WTC11 (cell line): ENCODE measurements at regions not wholly inside any gene's neighbourhood (a gene's known extent, or its start where the extent isn't known, plus 50 kb on each side); places are given as distances from the start of the nearest gene placed in this dataset.

ENCODE experiments used
- ATAC-seq: fragments of 200-7000 bp; cut with Tn5 transposase; 2 replicates; pipeline ENCODE4 v1.10.0; 2021; ENCODE audit warnings: mild to moderate bottlenecking, moderate library complexity
- CTCF ChIA-PET: fragments of 300-600 bp; sonication (Branson Sonifier 250); formaldehyde crosslinking; loops from one replicate; lab custom pipeline; 2021; ENCODE audit warnings: antibody characterized with exemption; lab: Charles Lee
- POLR2A ChIA-PET: fragments of 350-600 bp; sonication (Branson Sonifier 250); formaldehyde crosslinking; loops from one replicate; lab custom pipeline; 2021; ENCODE audit warnings: antibody characterized with exemption; lab: Charles Lee
- DNase-seq: peaks from one replicate; pipeline ENCODE4 v3.0.0; 2021; ENCODE audit warnings: low spot score
- H3K27ac Mint-ChIP-seq: 2 replicates; pipeline ENCODE4 v1.8.0; 2021; ENCODE audit warnings: mixed read lengths
- H3K27me3 Mint-ChIP-seq: 2 replicates; pipeline ENCODE4 v1.8.0; 2021; ENCODE audit warnings: low read depth, mild to moderate bottlenecking, moderate library complexity, mixed read lengths
- H3K36me3 Mint-ChIP-seq: 2 replicates; pipeline ENCODE4 v1.8.0; 2021; ENCODE audit warnings: mixed read lengths
- H3K4me1 Mint-ChIP-seq: 2 replicates; pipeline ENCODE4 v1.8.0; 2022; ENCODE audit warnings: mixed read lengths
- H3K4me3 Mint-ChIP-seq: 2 replicates; pipeline ENCODE4 v1.8.0; 2021; ENCODE audit warnings: mild to moderate bottlenecking, moderate library complexity, mixed read lengths
- H3K9me3 Mint-ChIP-seq: 2 replicates; pipeline ENCODE4 v1.8.0; 2021; ENCODE audit warnings: mixed read lengths
- AR ChIP-seq: fragments of 250-450 bp; sonication (Bioruptor Pico); IDR thresholded peaks from 2 replicates; pipeline ENCODE4 v1.9.0; 2021; ENCODE audit warnings: mild to moderate bottlenecking
- ATF6 ChIP-seq: sonication (generic); formaldehyde crosslinking; IDR thresholded peaks from 2 replicates; pipeline ENCODE4 v1.8.1; 2023; ENCODE audit warnings: mild to moderate bottlenecking, missing genetic modification reagents
- E2F1 ChIP-seq: sonication (generic); formaldehyde crosslinking; IDR thresholded peaks from 2 replicates; pipeline ENCODE4 v1.8.0; 2022; ENCODE audit warnings: mild to moderate bottlenecking, missing genetic modification reagents
- ELF4 ChIP-seq: sonication (generic); formaldehyde crosslinking; IDR thresholded peaks from 2 replicates; pipeline ENCODE4 v1.8.1; 2022; ENCODE audit warnings: low read depth, mild to moderate bottlenecking, moderate library complexity, missing genetic modification reagents
- EMX1 ChIP-seq: fragments of 250-450 bp; sonication (Bioruptor Pico); IDR thresholded peaks from 2 replicates; pipeline ENCODE4 v1.8.0; 2021; ENCODE audit warnings: mild to moderate bottlenecking
- ERG ChIP-seq: fragments of 250-450 bp; sonication (Bioruptor Pico); IDR thresholded peaks from 2 replicates; pipeline ENCODE4 v1.8.0; 2021; ENCODE audit warnings: mild to moderate bottlenecking
- GRHL2 ChIP-seq: fragments of 250-450 bp; sonication (Bioruptor Pico); IDR thresholded peaks from 2 replicates; pipeline ENCODE4 v1.8.0; 2022; ENCODE audit warnings: mild to moderate bottlenecking, moderate library complexity; ENCODE audit not compliant: insufficient replicate concordance, severe bottlenecking
- GTF2I ChIP-seq: fragments of 250-450 bp; sonication (Bioruptor Pico); conservative IDR thresholded peaks from 2 replicates; pipeline ENCODE4 v1.4.0; 2021; ENCODE audit warnings: mild to moderate bottlenecking
- JAZF1 ChIP-seq: fragments of 250-450 bp; sonication (Bioruptor Pico); IDR thresholded peaks from 2 replicates; pipeline ENCODE4 v1.9.0; 2021; ENCODE audit warnings: moderate library complexity, mild to moderate bottlenecking, inconsistent platforms
- NR1H2 ChIP-seq: sonication (generic); formaldehyde crosslinking; IDR thresholded peaks from 2 replicates; pipeline ENCODE4 v1.9.0; 2021; ENCODE audit warnings: mild to moderate bottlenecking, moderate library complexity, missing genetic modification reagents
- NR2C2 ChIP-seq: sonication (generic); formaldehyde crosslinking; IDR thresholded peaks from 2 replicates; pipeline ENCODE4 v1.8.0; 2022; ENCODE audit warnings: mild to moderate bottlenecking, missing genetic modification reagents
- SP1 ChIP-seq: sonication (generic); formaldehyde crosslinking; conservative IDR thresholded peaks from 2 replicates; pipeline ENCODE4 v1.8.1; 2022; ENCODE audit warnings: missing genetic modification reagents
- TEAD1 ChIP-seq: sonication (generic); formaldehyde crosslinking; IDR thresholded peaks from 2 replicates; pipeline ENCODE4 v1.8.0; 2022; ENCODE audit warnings: mild to moderate bottlenecking, missing genetic modification reagents
- TEAD4 ChIP-seq: sonication (generic); formaldehyde crosslinking; IDR thresholded peaks from 2 replicates; pipeline ENCODE4 v1.8.0; 2022; ENCODE audit warnings: mild to moderate bottlenecking, missing genetic modification reagents
- USF2 ChIP-seq: sonication (generic); formaldehyde crosslinking; IDR thresholded peaks from 2 replicates; pipeline ENCODE4 v1.8.1; 2023; ENCODE audit warnings: mild to moderate bottlenecking, missing genetic modification reagents, moderate library complexity
- ZNF121 ChIP-seq: sonication (generic); formaldehyde crosslinking; IDR thresholded peaks from 2 replicates; pipeline ENCODE4 v1.8.0; 2023; ENCODE audit warnings: missing genetic modification reagents
- ZNF416 ChIP-seq: fragments of 250-450 bp; sonication (Bioruptor Pico); IDR thresholded peaks from 2 replicates; pipeline ENCODE4 v1.9.0; 2021; ENCODE audit warnings: mild to moderate bottlenecking, inconsistent platforms
- ZNF671 ChIP-seq: fragments of 250-450 bp; sonication (Bioruptor Pico); IDR thresholded peaks from 2 replicates; pipeline ENCODE4 v1.8.0; 2021; ENCODE audit warnings: mild to moderate bottlenecking
- TF ChIP-seq, protein P1 (sequence below): sonication (generic); formaldehyde crosslinking; conservative IDR thresholded peaks from 2 replicates; pipeline ENCODE4 v1.8.1; 2022; ENCODE audit warnings: mild to moderate bottlenecking, missing genetic modification reagents
- TF ChIP-seq, protein P2 (sequence below): sonication (generic); formaldehyde crosslinking; IDR thresholded peaks from 2 replicates; pipeline ENCODE4 v1.8.0; 2022; ENCODE audit warnings: missing genetic modification reagents

- TF ChIP-seq E2F1 (CRISPR knock-in tag) (no peak), JAZF1 (CRISPR knock-in tag) (no peak), TEAD1 (CRISPR knock-in tag) (no peak)
Measured at GRCh38 chr6:15993716-15994228, 135.1 kb upstream of the MYLIP start (continued).

DNA sequence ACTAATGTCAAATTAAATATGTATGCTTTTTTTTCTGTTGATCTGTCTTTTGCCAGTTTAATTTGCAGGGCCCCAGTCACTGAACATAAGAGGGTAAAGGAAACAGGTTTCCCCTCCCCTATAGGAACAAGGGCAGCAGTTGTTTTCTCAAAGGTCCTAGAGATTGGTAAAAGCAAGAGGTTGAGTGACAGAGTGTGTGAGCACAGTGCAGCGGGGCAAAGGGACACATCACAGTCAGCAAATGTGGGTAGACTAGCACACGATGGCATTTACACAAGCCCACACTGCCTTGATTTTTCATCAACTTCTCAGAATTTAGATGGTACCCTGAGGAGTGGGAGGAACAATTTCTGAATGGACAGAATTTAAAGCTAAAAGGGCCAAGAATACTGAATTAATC, 138.7 kb upstream of the MYLIP start:
- TF ChIP-seq EMX1 (CRISPR knock-in tag) (no peak), JAZF1 (CRISPR knock-in tag) (no peak), NR1H2 (CRISPR knock-in tag) (no peak), ZNF121 (CRISPR knock-in tag) (no peak), ZNF671 (no peak), AR (CRISPR knock-in tag) (no peak)
- no peak overlapping the region for H3K27ac Mint-ChIP-seq
- ChIA-PET POLR2A (no interaction called here), CTCF (no interaction called here)
- DNase-seq = no peak
- H3K4me3 Mint-ChIP-seq = no peak overlapping the region
- peaks cover 6% of the 10 kb centered on the region for H3K9me3 Mint-ChIP-seq
- H3K36me3 Mint-ChIP-seq = no peaks in the 10 kb centered on the region
- H3K27me3 Mint-ChIP-seq = no peaks in the 10 kb centered on the region; the same call in 1 of the 2 replicates
- ATAC-seq = no peak
- H3K4me1 Mint-ChIP-seq = peaks cover 26% of the 10 kb centered on the region

DNA sequence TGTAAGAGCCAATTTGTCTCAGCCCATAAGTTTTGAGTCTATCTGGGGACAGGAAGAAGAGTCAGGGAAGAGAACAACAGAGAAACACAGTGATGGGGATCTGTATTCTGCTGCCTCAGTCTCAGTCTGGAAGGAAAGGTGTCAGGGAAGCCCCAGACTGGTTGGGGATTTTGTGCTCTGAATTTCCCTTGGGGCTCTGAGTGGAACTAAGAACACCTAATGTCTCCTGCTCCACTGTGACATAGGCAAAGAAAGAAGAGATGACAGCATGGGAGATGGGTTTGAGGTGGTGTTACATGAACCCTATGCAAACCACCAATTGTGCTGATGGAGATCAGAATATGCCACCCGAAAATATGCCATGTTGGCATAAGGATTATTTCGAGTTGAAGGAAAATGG, 139.5 kb upstream of the MYLIP start:
- ChIA-PET CTCF (no interaction called here), POLR2A (no interaction called here)
- Mint-ChIP-seq H3K9me3 (peaks cover 6% of the 10 kb centered on the region), H3K27me3 (no peaks in the 10 kb centered on the region; the same call in 1 of the 2 replicates), H3K4me3 (no peak overlapping the region), H3K4me1 (peaks cover 25% of the 10 kb centered on the region), H3K36me3 (no peaks in the 10 kb centered on the region)
- DNase-seq = no peak
- TF ChIP-seq ATF6 (CRISPR knock-in tag) (no peak), TEAD4 (CRISPR knock-in tag) (no peak), ERG (CRISPR knock-in tag) (no peak), ZNF416 (CRISPR knock-in tag) (no peak), E2F1 (CRISPR knock-in tag) (no peak), USF2 (CRISPR knock-in tag) (no peak), NR2C2 (CRISPR knock-in tag) (no peak), ELF4 (CRISPR knock-in tag) (no peak), SP1 (CRISPR knock-in tag) (no peak), TEAD1 (CRISPR knock-in tag) (no peak), GTF2I (CRISPR knock-in tag) (no peak), GRHL2 (CRISPR knock-in tag) (no peak)
- TF ChIP-seq, protein P1, sequence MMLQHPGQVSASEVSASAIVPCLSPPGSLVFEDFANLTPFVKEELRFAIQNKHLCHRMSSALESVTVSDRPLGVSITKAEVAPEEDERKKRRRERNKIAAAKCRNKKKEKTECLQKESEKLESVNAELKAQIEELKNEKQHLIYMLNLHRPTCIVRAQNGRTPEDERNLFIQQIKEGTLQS (CRISPR knock-in tag) = no peak
- TF ChIP-seq, protein P2, sequence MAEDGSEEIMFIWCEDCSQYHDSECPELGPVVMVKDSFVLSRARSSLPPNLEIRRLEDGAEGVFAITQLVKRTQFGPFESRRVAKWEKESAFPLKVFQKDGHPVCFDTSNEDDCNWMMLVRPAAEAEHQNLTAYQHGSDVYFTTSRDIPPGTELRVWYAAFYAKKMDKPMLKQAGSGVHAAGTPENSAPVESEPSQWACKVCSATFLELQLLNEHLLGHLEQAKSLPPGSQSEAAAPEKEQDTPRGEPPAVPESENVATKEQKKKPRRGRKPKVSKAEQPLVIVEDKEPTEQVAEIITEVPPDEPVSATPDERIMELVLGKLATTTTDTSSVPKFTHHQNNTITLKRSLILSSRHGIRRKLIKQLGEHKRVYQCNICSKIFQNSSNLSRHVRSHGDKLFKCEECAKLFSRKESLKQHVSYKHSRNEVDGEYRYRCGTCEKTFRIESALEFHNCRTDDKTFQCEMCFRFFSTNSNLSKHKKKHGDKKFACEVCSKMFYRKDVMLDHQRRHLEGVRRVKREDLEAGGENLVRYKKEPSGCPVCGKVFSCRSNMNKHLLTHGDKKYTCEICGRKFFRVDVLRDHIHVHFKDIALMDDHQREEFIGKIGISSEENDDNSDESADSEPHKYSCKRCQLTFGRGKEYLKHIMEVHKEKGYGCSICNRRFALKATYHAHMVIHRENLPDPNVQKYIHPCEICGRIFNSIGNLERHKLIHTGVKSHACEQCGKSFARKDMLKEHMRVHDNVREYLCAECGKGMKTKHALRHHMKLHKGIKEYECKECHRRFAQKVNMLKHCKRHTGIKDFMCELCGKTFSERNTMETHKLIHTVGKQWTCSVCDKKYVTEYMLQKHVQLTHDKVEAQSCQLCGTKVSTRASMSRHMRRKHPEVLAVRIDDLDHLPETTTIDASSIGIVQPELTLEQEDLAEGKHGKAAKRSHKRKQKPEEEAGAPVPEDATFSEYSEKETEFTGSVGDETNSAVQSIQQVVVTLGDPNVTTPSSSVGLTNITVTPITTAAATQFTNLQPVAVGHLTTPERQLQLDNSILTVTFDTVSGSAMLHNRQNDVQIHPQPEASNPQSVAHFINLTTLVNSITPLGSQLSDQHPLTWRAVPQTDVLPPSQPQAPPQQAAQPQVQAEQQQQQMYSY (CRISPR knock-in tag) = no peak
- TF ChIP-seq, all 79 proteins: peak for 0
- no peak for ATAC-seq
- H3K27ac Mint-ChIP-seq = no peak overlapping the region
